ENCODE measurements at regions not wholly inside any gene's neighbourhood (a gene's known extent, or its start where the extent isn't known, plus 50 kb on each side); places are given as distances from the start of the nearest gene placed in this dataset.

DNA sequence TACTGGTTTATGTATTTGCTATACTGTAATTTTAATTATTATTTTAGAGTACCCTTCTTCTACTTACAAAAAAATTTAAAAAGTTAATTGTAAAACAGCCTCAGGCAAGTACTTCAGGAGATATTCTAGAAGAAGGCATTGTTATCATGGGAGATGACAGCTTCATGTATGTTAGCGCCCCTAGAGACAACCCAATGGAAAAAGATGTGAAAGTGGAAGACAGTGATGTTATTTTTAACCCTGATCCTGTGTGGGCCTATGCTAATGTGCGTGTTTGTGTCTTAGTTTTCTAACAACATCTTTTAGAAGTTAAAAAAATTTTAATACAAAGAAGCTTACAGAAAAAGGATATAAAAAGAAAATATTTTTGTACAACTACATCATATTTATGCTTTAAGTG is 205.0 kb downstream of the FAM76B start:
- no peak for TF ChIP-seq POLR2A (IDR thresholded peaks at IDR 0.05)
- TF ChIP-seq CTCF (IDR thresholded peaks at IDR 0.05): no peak

Data from ovary (tissue), 3 donors.